Endothelial cell of umbilical vein (primary cell): ENCODE measurements at regions not wholly inside any gene's neighbourhood (a gene's known extent, or its start where the extent isn't known, plus 50 kb on each side); places are given as distances from the start of the nearest gene placed in this dataset.

Source experiments
- BruUV-seq: library from RNA; stranded (reverse); fragments of 400-500 nt; replicated peaks from 2 replicates; lab custom pipeline; 2021; lab: Mats Ljungman, UMichigan
- CTCF ChIA-PET: fragments of 300-600, 350-600 bp; sonication (Branson Sonifier 250); formaldehyde crosslinking; loops from one replicate; lab custom pipeline; 2021; ENCODE audit warnings: antibody characterized with exemption, inconsistent platforms; lab: Charles Lee
- POLR2A ChIA-PET: fragments of 300-600, 350-600 bp; sonication (Branson Sonifier 250); formaldehyde crosslinking; loops from one replicate; lab custom pipeline; 2021; ENCODE audit warnings: antibody characterized with exemption, inconsistent platforms; lab: Charles Lee
- DNase-seq: peaks from one replicate; pipeline ENCODE4 v3.0.0-alpha.2; 2011; ENCODE audit warnings: low read depth, low spot score
- FAIRE-seq: peaks from 2 replicates; lab custom pipeline; 2011; peaks lifted over from hg19 to GRCh38; lab: Jason Lieb, UNC
- H2AFZ ChIP-seq: 2 replicates; pipeline ENCODE4 v1.6.0; 2012; ENCODE audit warnings: low read depth, low read length, control low read depth, inconsistent platforms
- H3K27ac ChIP-seq: 2 replicates; pipeline ENCODE4 v1.5.1; 2011; ENCODE audit warnings: low read depth, mild to moderate bottlenecking, control low read depth, low read length, moderate library complexity; ENCODE audit not compliant: insufficient read depth
- H3K27me3 ChIP-seq, 2 experiments: 2 replicates each; pipeline versions ENCODE4 v1.6.0 to v1.6.1; 2011; ENCODE audit warnings: low read length in 2 of 2, mixed read lengths in 1 of 2; ENCODE audit not compliant: control insufficient read depth in 2 of 2, insufficient read depth in 2 of 2
- H3K36me3 ChIP-seq, 2 experiments: 2 replicates in 1 of 2; 3 replicates in 1 of 2; pipeline ENCODE4 v1.5.1; 2011; ENCODE audit warnings: low read length in 2 of 2, mild to moderate bottlenecking in 1 of 2, moderate library complexity in 1 of 2; ENCODE audit not compliant: control insufficient read depth in 2 of 2, insufficient read depth in 2 of 2; ENCODE audit errors: extremely low read depth in 1 of 2
- H3K4me1 ChIP-seq: 3 replicates; pipeline ENCODE4 v1.5.1; 2011; ENCODE audit warnings: mild to moderate bottlenecking, low read length; ENCODE audit not compliant: control insufficient read depth, insufficient read depth; ENCODE audit errors: extremely low read depth
- H3K4me2 ChIP-seq: 2 replicates; pipeline ENCODE4 v1.6.1; 2011; ENCODE audit warnings: low read length, control low read depth, mixed read lengths; ENCODE audit not compliant: insufficient read depth
- H3K4me3 ChIP-seq, 3 experiments: fragments of 200-600 bp in 1 of 3; sonication (generic), shearing (Covaris generic) in 1 of 3; replicated peaks in 1 of 3; 2 replicates each; pipeline ENCODE4 v1.5.1; 2011 to 2016; ENCODE audit warnings: control low read depth in 3 of 3, low read length in 3 of 3, mild to moderate bottlenecking in 2 of 3, inconsistent platforms in 1 of 3, low read depth in 1 of 3, moderate library complexity in 1 of 3; ENCODE audit not compliant: insufficient read depth in 1 of 3
- H3K79me2 ChIP-seq: 2 replicates; pipeline ENCODE4 v1.6.0; 2012; ENCODE audit warnings: low read length, inconsistent platforms; ENCODE audit not compliant: control insufficient read depth, insufficient read depth
- H3K9ac ChIP-seq: replicated peaks from 2 replicates; pipeline ENCODE3; 2011; ENCODE audit warnings: low read length, control low read depth; ENCODE audit not compliant: insufficient read depth; ENCODE audit errors: extremely low read depth
- H3K9me1 ChIP-seq: replicated peaks from 3 replicates; pipeline ENCODE4 v1.6.0; 2011; ENCODE audit warnings: mild to moderate bottlenecking, low read length; ENCODE audit not compliant: control insufficient read depth, insufficient read depth; ENCODE audit errors: extremely low read depth
- H3K9me3 ChIP-seq: replicated peaks from 2 replicates; pipeline ENCODE4 v1.5.1; 2012; ENCODE audit warnings: low read length, inconsistent platforms; ENCODE audit not compliant: control insufficient read depth, insufficient read depth
- H4K20me1 ChIP-seq: replicated peaks from 2 replicates; pipeline ENCODE3; 2011; ENCODE audit warnings: mild to moderate bottlenecking, low read length; ENCODE audit not compliant: control insufficient read depth, insufficient read depth; ENCODE audit errors: extremely low read depth
- EZH2 ChIP-seq: IDR thresholded peaks from 2 replicates; pipeline ENCODE4 v1.6.1; 2012; ENCODE audit warnings: borderline replicate concordance, low read depth, mild to moderate bottlenecking, moderate library complexity, low read length, inconsistent platforms; ENCODE audit not compliant: severe bottlenecking
- FOS ChIP-seq: IDR thresholded peaks from 2 replicates; pipeline ENCODE4 v1.6.1; 2011; ENCODE audit warnings: mild to moderate bottlenecking, low read length, moderate library complexity, borderline replicate concordance; ENCODE audit not compliant: insufficient read depth
- GATA2 ChIP-seq: IDR thresholded peaks from 2 replicates; pipeline ENCODE4 v1.7.0; 2011; ENCODE audit warnings: low read depth, mild to moderate bottlenecking, moderate library complexity, mixed read lengths, low read length; ENCODE audit not compliant: insufficient read length, insufficient read depth
- JUN ChIP-seq: IDR thresholded peaks from 2 replicates; pipeline ENCODE4 v1.6.1; 2011; ENCODE audit warnings: borderline replicate concordance, low read depth; ENCODE audit not compliant: insufficient read length, insufficient read depth
- MYC ChIP-seq: IDR thresholded peaks from one replicate; pipeline ENCODE4 v1.6.1; 2011; ENCODE audit warnings: mild to moderate bottlenecking, low read depth, low read length
- POLR2A ChIP-seq: IDR thresholded peaks from 2 replicates; pipeline ENCODE4 v1.6.1; 2012; ENCODE audit warnings: low read depth, mild to moderate bottlenecking, control low read depth, low read length
- POLR2AphosphoS5 ChIP-seq: IDR thresholded peaks from 2 replicates; pipeline ENCODE4 v1.6.1; 2012; ENCODE audit warnings: low read depth, mild to moderate bottlenecking, control low read depth, low read length, moderate library complexity; ENCODE audit not compliant: insufficient read depth
- dilution Hi-C: fragments of 300-500 bp; cut with MboI; formaldehyde crosslinking; loops from one replicate; pipeline ENCODE4 v1.15.0; 2019; ENCODE audit warnings: low sequenced_read_pairs; ENCODE audit not compliant: extremely low pct_ligation_motif_present
- intact Hi-C: fragments of 100-400 bp; cut with micrococcal nuclease; formaldehyde crosslinking; loops from one replicate; pipeline ENCODE4 v1.10.0; 2022
- TF ChIP-seq, protein P1 (sequence below): IDR thresholded peaks from 2 replicates; pipeline ENCODE4 v1.6.1; 2011; ENCODE audit not compliant: insufficient read depth, insufficient read length
- TF ChIP-seq, protein P2 (sequence below), 2 donors: IDR thresholded peaks; 1 replicate in 1 of 2; 2 replicates in 1 of 2; pipeline ENCODE4 v1.5.1; 2011; ENCODE audit warnings: low read length in 2 of 2, mild to moderate bottlenecking in 2 of 2, moderate library complexity in 2 of 2, control low read depth in 1 of 2, inconsistent platforms in 1 of 2, low read depth in 1 of 2; ENCODE audit not compliant: insufficient read depth in 1 of 2; ENCODE audit errors: extremely low read depth in 1 of 2

DNA sequence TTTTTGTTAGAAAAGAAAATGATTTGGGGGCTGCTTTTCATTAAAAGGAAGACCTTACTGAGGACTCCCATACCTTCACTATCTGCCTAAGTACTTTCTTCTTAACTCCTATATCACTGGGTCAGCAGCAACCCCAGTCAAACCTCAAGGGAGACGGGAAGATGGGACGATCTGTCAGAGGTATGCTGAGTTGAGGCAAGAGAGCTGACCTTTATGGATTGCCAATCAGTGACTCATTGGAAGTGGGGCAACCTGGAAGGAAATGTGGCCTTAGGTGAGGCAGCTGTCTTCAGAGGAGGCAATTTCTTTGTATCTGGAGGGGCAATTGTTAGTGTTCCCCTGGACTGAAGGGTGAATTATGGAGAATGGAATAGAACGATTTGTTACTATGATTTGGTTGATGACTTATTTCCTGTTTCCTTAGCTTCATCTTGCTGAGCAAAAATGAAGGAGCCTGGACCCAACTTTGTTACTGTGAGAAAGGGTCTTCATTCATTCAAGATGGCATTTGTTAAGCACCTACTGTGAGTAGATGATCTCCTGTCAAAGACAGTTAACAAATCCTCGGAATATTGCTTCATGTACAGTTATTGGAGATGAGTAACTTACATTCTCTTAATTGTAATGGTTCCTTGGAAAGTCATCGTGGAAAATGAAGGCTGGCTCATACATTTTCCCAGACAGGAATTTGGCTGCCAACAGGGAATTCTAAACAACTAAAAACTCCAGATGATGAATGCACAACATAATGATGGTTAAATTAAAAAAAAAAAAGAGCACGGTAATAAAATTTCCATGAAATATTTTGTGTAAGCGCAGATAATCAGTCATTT, 134.7 kb upstream of the KCNJ15 start:
- H3K9ac ChIP-seq: no peak overlapping the region
- DNase-seq (no peak), FAIRE-seq (no peak)
- no peaks in the 10 kb centered on the region for H3K79me2 ChIP-seq
- H3K4me3 ChIP-seq: no peak overlapping the region
- no peak overlapping the region for H2AFZ ChIP-seq
- CTCF ChIA-PET: interaction anchor here (0.9 to 1.2 kb wide), 3 partner anchors 12 to 421 kb away, joined by 3 read pairs; no protein-coding TSS in a partner anchor
- H3K9me1 ChIP-seq: no peaks in the 10 kb centered on the region
- H3K9me3 ChIP-seq: no peaks in the 10 kb centered on the region
- H3K36me3 ChIP-seq: no peaks in the 10 kb centered on the region
- BruUV-seq: no TSS peak
- TF ChIP-seq POLR2A: no peak
- peak; percentile 26 for TF ChIP-seq FOS
- TF ChIP-seq, protein P1, sequence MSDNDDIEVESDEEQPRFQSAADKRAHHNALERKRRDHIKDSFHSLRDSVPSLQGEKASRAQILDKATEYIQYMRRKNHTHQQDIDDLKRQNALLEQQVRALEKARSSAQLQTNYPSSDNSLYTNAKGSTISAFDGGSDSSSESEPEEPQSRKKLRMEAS: no peak
- TF ChIP-seq EZH2: no peak
- H3K27ac ChIP-seq: no peak overlapping the region
- dilution Hi-C loops: no loop called here
- no peaks in the 10 kb centered on the region for H4K20me1 ChIP-seq
- POLR2A ChIA-PET: no interaction called here
- H3K4me1 ChIP-seq: no peaks in the 10 kb centered on the region
- no peak overlapping the region for H3K4me2 ChIP-seq
- intact Hi-C loops: no loop called here
- no peaks in the 10 kb centered on the region for H3K27me3 ChIP-seq

DNA sequence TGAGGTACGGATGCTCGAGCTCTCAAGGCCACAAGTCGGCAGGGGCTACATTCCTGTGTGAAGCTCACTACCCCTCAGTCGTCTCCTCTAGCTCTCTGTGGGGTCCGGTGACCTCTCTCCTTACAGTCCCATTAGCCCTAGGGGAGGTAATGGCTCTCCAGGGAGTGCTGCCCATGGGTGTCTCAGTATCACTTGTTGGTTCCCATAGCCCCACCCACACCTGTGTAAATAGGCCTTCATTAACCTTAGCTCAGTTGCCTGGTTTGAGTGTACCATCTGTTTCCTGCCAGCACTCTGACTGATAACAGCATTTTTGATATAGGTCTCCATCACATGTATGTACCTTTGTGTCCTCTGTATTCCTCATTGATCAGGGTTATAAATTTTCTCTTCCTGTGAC, 133.2 kb upstream of the KCNJ15 start:
- no peak overlapping the region for H3K27ac ChIP-seq
- no peak overlapping the region for H3K9ac ChIP-seq
- H3K4me1 ChIP-seq: no peaks in the 10 kb centered on the region
- FAIRE-seq: no peak
- H3K27me3 ChIP-seq: no peaks in the 10 kb centered on the region
- H3K9me3 ChIP-seq: no peaks in the 10 kb centered on the region
- TF ChIP-seq GATA2 (no peak), MYC (no peak), JUN (no peak), POLR2AphosphoS5 (no peak), FOS (no peak), EZH2 (no peak), POLR2A (no peak)
- TF ChIP-seq, protein P1: no peak
- TF ChIP-seq, protein P2, sequence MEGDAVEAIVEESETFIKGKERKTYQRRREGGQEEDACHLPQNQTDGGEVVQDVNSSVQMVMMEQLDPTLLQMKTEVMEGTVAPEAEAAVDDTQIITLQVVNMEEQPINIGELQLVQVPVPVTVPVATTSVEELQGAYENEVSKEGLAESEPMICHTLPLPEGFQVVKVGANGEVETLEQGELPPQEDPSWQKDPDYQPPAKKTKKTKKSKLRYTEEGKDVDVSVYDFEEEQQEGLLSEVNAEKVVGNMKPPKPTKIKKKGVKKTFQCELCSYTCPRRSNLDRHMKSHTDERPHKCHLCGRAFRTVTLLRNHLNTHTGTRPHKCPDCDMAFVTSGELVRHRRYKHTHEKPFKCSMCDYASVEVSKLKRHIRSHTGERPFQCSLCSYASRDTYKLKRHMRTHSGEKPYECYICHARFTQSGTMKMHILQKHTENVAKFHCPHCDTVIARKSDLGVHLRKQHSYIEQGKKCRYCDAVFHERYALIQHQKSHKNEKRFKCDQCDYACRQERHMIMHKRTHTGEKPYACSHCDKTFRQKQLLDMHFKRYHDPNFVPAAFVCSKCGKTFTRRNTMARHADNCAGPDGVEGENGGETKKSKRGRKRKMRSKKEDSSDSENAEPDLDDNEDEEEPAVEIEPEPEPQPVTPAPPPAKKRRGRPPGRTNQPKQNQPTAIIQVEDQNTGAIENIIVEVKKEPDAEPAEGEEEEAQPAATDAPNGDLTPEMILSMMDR (IDR thresholded peaks at IDR 0.05; ENCODE audit: extremely low read depth in 1 of 2, insufficient read depth in 1 of 2, low read depth in 1 of 2, low read length in 2 of 2): no peak
- POLR2A ChIA-PET: no interaction called here
- CTCF ChIA-PET: interaction anchor here (1.0 to 2.0 kb wide), 6 partner anchors 365 to 1147 kb away, joined by 3 to 10 read pairs (median 4); no protein-coding TSS in a partner anchor
- dilution Hi-C loops (no loop called here), intact Hi-C loops (no loop called here)
- H4K20me1 ChIP-seq: no peaks in the 10 kb centered on the region
- no peaks in the 10 kb centered on the region for H3K79me2 ChIP-seq
- no peak for DNase-seq
- BruUV-seq: no TSS peak
- no peak overlapping the region for H3K4me2 ChIP-seq
- no peak overlapping the region for H3K4me3 ChIP-seq
- no peaks in the 10 kb centered on the region for H3K36me3 ChIP-seq
- H3K9me1 ChIP-seq: no peaks in the 10 kb centered on the region
- no peak overlapping the region for H2AFZ ChIP-seq
